Hepatocyte (in vitro differentiated cells): ENCODE measurements at regions not wholly inside any gene's neighbourhood (a gene's known extent, or its start where the extent isn't known, plus 50 kb on each side); places are given as distances from the start of the nearest gene placed in this dataset.

Experiments
- DNase-seq: peaks from one replicate; pipeline ENCODE4 v3.0.0-alpha.2; 2016; ENCODE audit warnings: low spot score
- H2AFZ ChIP-seq: fragments of 200-600 bp; sonication (generic); 2 replicates; pipeline ENCODE4 v1.6.0; 2016; ENCODE audit warnings: antibody characterized with exemption, mild to moderate bottlenecking
- H3K27ac ChIP-seq: fragments of 200-600 bp; sonication (generic); 2 replicates; pipeline ENCODE4 v1.5.1; 2016; ENCODE audit warnings: mild to moderate bottlenecking
- H3K27me3 ChIP-seq: fragments of 200-600 bp; sonication (generic); 2 replicates; pipeline ENCODE4 v1.6.1; 2016
- H3K36me3 ChIP-seq: fragments of 200-600 bp; sonication (generic); replicated peaks from 2 replicates; pipeline ENCODE4 v1.5.1; 2016; ENCODE audit warnings: low read depth; ENCODE audit not compliant: insufficient read depth
- H3K4me1 ChIP-seq: fragments of 200-600 bp; sonication (generic); 2 replicates; pipeline ENCODE4 v1.5.1; 2016; ENCODE audit warnings: mild to moderate bottlenecking, moderate library complexity; ENCODE audit not compliant: insufficient read depth
- H3K4me2 ChIP-seq: fragments of 200-600 bp; sonication (generic); 2 replicates; pipeline ENCODE4 v1.6.0; 2016
- H3K4me3 ChIP-seq: fragments of 200-600 bp; sonication (generic); 2 replicates; pipeline ENCODE4 v1.5.1; 2016; ENCODE audit warnings: mild to moderate bottlenecking
- H3K79me2 ChIP-seq: fragments of 200-600 bp; sonication (generic); 2 replicates; pipeline ENCODE4 v1.6.0; 2017; ENCODE audit warnings: mild to moderate bottlenecking
- H3K9me2 ChIP-seq: fragments of 200-600 bp; sonication (generic); replicated peaks from 2 replicates; pipeline ENCODE4 v1.6.0; 2017; ENCODE audit warnings: mild to moderate bottlenecking; ENCODE audit not compliant: insufficient read depth
- H3K9me3 ChIP-seq: fragments of 200-600 bp; sonication (generic); 2 replicates; pipeline ENCODE4 v1.5.1; 2016; ENCODE audit warnings: low read depth, mild to moderate bottlenecking
- H4K20me1 ChIP-seq: fragments of 200-600 bp; sonication (generic); 2 replicates; pipeline ENCODE4 v1.6.0; 2016; ENCODE audit warnings: mild to moderate bottlenecking; ENCODE audit not compliant: insufficient read depth, poor library complexity, severe bottlenecking
- CTCF ChIP-seq: fragments of 200-600 bp; sonication (generic); IDR thresholded peaks from 2 replicates; pipeline ENCODE4 v1.5.1; 2016; ENCODE audit warnings: antibody characterized with exemption, mild to moderate bottlenecking; ENCODE audit not compliant: poor library complexity
- EZH2 ChIP-seq: fragments of 200-600 bp; sonication (generic); IDR thresholded peaks from 2 replicates; pipeline ENCODE4 v1.6.1; 2016; ENCODE audit warnings: antibody characterized with exemption, mild to moderate bottlenecking, borderline replicate concordance
- EZH2phosphoT487 ChIP-seq: fragments of 200-600 bp; sonication (generic); IDR thresholded peaks from one replicate; pipeline ENCODE4 v1.6.1; 2018; ENCODE audit warnings: antibody characterized with exemption, mild to moderate bottlenecking, low read depth, moderate library complexity; ENCODE audit not compliant: unreplicated experiment, severe bottlenecking
- WGBS: methylation state at CpG from one replicate; pipeline ENCODE4 v1.1.6; 2016; ENCODE audit warnings: low lambda C conversion rate; ENCODE audit errors: missing lambda C conversion rate; 5-methylcytosine and 5-hydroxymethylcytosine counted together

- 68% methylated on average over 4 of the region's 4 CpGs for WGBS
These were observed 351.1 kb upstream of the IRX2 start for GRCh38 chr5:3102531-3102930.

GRCh38 chr5:3101561-3101960, 350.1 kb upstream of the IRX2 start:
- WGBS: 47% methylated on average over 6 of the region's 6 CpGs
- peaks cover 15% of the 10 kb centered on the region for H3K4me1 ChIP-seq
- no peaks in the 10 kb centered on the region for H3K36me3 ChIP-seq
- no peaks in the 10 kb centered on the region for H3K9me3 ChIP-seq
- no peak overlapping the region for H3K27ac ChIP-seq
- H3K4me3 ChIP-seq: no peak overlapping the region
- H3K4me2 ChIP-seq: no peak overlapping the region
- no peaks in the 10 kb centered on the region for H3K9me2 ChIP-seq
- no peak for DNase-seq
- peaks cover 38% of the 10 kb centered on the region for H3K27me3 ChIP-seq
- H2AFZ ChIP-seq: no peak overlapping the region
- H4K20me1 ChIP-seq: no peaks in the 10 kb centered on the region
- TF ChIP-seq EZH2phosphoT487 (no peak), EZH2 (no peak), CTCF (no peak)
- no peaks in the 10 kb centered on the region for H3K79me2 ChIP-seq

More at GRCh38 chr5:3102531-3102930, 351.1 kb upstream of the IRX2 start:
- Histone ChIP-seq H3K4me1 (peaks cover 15% of the 10 kb centered on the region), H3K9me2 (no peaks in the 10 kb centered on the region), H3K4me2 (no peak overlapping the region), H3K9me3 (no peaks in the 10 kb centered on the region), H3K27ac (no peak overlapping the region), H3K4me3 (no peak overlapping the region), H3K27me3 (peaks cover 38% of the 10 kb centered on the region), H2AFZ (no peak overlapping the region), H3K36me3 (no peaks in the 10 kb centered on the region), H3K79me2 (no peaks in the 10 kb centered on the region), H4K20me1 (no peaks in the 10 kb centered on the region)
- DNase-seq: no peak
- TF ChIP-seq EZH2phosphoT487: no peak
- TF ChIP-seq EZH2: no peak
- TF ChIP-seq CTCF: no peak

- no peaks in the 10 kb centered on the region for H3K9me2 ChIP-seq
- H3K36me3 ChIP-seq: no peaks in the 10 kb centered on the region
- no peaks in the 10 kb centered on the region for H3K9me3 ChIP-seq
- H4K20me1 ChIP-seq: no peaks in the 10 kb centered on the region
- WGBS: 49% methylated on average over 13 of the region's 14 CpGs
- peaks cover 38% of the 10 kb centered on the region for H3K27me3 ChIP-seq
- H3K4me2 ChIP-seq: no peak overlapping the region
- no peak overlapping the region for H3K27ac ChIP-seq
- H2AFZ ChIP-seq: no peak overlapping the region
- DNase-seq: no peak
- no peak for TF ChIP-seq EZH2phosphoT487
- TF ChIP-seq CTCF: no peak
- TF ChIP-seq EZH2: no peak
- no peaks in the 10 kb centered on the region for H3K79me2 ChIP-seq
- H3K4me1 ChIP-seq: peaks cover 15% of the 10 kb centered on the region
- no peak overlapping the region for H3K4me3 ChIP-seq
These were observed 349.6 kb upstream of the IRX2 start for GRCh38 chr5:3100921-3101551.

- Histone ChIP-seq H4K20me1 (no peaks in the 10 kb centered on the region), H3K9me2 (no peaks in the 10 kb centered on the region), H3K27me3 (peaks cover 36% of the 10 kb centered on the region), H3K36me3 (no peaks in the 10 kb centered on the region), H3K4me2 (no peak overlapping the region), H3K4me3 (no peak overlapping the region), H3K79me2 (no peaks in the 10 kb centered on the region), H3K4me1 (peaks cover 15% of the 10 kb centered on the region), H2AFZ (no peak overlapping the region), H3K27ac (no peak overlapping the region), H3K9me3 (no peaks in the 10 kb centered on the region)
- TF ChIP-seq EZH2: no peak
- TF ChIP-seq EZH2phosphoT487: no peak
- TF ChIP-seq CTCF: no peak
- WGBS: 88% methylated on average over 6 of the region's 6 CpGs
- DNase-seq: no peak
These were observed 348.5 kb upstream of the IRX2 start for GRCh38 chr5:3099954-3100353.
